GM23248 (cell line): ENCODE measurements at regions not wholly inside any gene's neighbourhood (a gene's known extent, or its start where the extent isn't known, plus 50 kb on each side); places are given as distances from the start of the nearest gene placed in this dataset.
"Not testable (repeated sequence)": the region's sequence is repeated elsewhere in the genome, so short reads cannot be mapped to it uniquely, and the experiment has no call there.

Experiments used
- DNase-seq: peaks from one replicate; pipeline ENCODE4 v3.0.0-alpha.2; 2015
- H2AFZ ChIP-seq: fragments of 200-600 bp; sonication (generic); 2 replicates; pipeline ENCODE4 v1.6.1; 2016; ENCODE audit warnings: antibody characterized with exemption
- H3F3A ChIP-seq: fragments of 200-600 bp; sonication (generic); 2 replicates; pipeline ENCODE4 v1.6.1; 2016; ENCODE audit warnings: mild to moderate bottlenecking, antibody characterized with exemption, mixed run types; ENCODE audit not compliant: insufficient read depth
- H3K27ac ChIP-seq: fragments of 200-600 bp; sonication (generic); 2 replicates; pipeline ENCODE4 v1.5.1; 2016; ENCODE audit warnings: mild to moderate bottlenecking
- H3K27me3 ChIP-seq: fragments of 200-600 bp; sonication (generic); replicated peaks from 2 replicates; pipeline ENCODE4 v1.6.1; 2016; ENCODE audit warnings: mild to moderate bottlenecking; ENCODE audit not compliant: insufficient read depth
- H3K36me3 ChIP-seq: fragments of 200-600 bp; sonication (generic); 2 replicates; pipeline ENCODE4 v1.6.1; 2016; ENCODE audit warnings: low read depth, mild to moderate bottlenecking
- H3K4me1 ChIP-seq: fragments of 200-600 bp; sonication (generic); 2 replicates; pipeline ENCODE4 v1.6.1; 2016; ENCODE audit warnings: mild to moderate bottlenecking; ENCODE audit not compliant: insufficient read depth
- H3K4me2 ChIP-seq: fragments of 200-600 bp; sonication (generic); one replicate; pipeline ENCODE4 v1.6.1; 2016; ENCODE audit warnings: mild to moderate bottlenecking; ENCODE audit not compliant: unreplicated experiment
- H3K4me3 ChIP-seq: fragments of 200-600 bp; sonication (generic); 2 replicates; pipeline ENCODE4 v1.5.1; 2016; ENCODE audit warnings: mild to moderate bottlenecking
- H3K79me2 ChIP-seq: fragments of 200-600 bp; sonication (generic); 2 replicates; pipeline ENCODE4 v1.6.1; 2016; ENCODE audit warnings: mild to moderate bottlenecking; ENCODE audit not compliant: insufficient read depth
- H3K9ac ChIP-seq: fragments of 200-600 bp; sonication (generic); 2 replicates; pipeline ENCODE4 v1.6.1; 2016; ENCODE audit warnings: mild to moderate bottlenecking
- H3K9me2 ChIP-seq: fragments of 200-600 bp; sonication (generic); 2 replicates; pipeline ENCODE4 v1.6.1; 2016; ENCODE audit warnings: mixed run types, mild to moderate bottlenecking, moderate library complexity; ENCODE audit not compliant: insufficient read depth
- H3K9me3 ChIP-seq: fragments of 200-600 bp; sonication (generic); one replicate; pipeline ENCODE4 v1.6.1; 2017; ENCODE audit warnings: low read depth
- H4K20me1 ChIP-seq: fragments of 200-600 bp; sonication (generic); 2 replicates; pipeline ENCODE4 v1.6.0; 2016; ENCODE audit not compliant: insufficient read depth
- EZH2 ChIP-seq: fragments of 200-600 bp; sonication (generic); IDR thresholded peaks from 2 replicates; pipeline ENCODE4 v1.6.1; 2018; ENCODE audit warnings: antibody characterized with exemption, mild to moderate bottlenecking; ENCODE audit not compliant: insufficient read depth, poor library complexity, severe bottlenecking
- EZH2phosphoT487 ChIP-seq: fragments of 200-600 bp; sonication (generic); IDR thresholded peaks from 2 replicates; pipeline ENCODE4 v1.6.1; 2018; ENCODE audit warnings: antibody characterized with exemption, moderate library complexity, mild to moderate bottlenecking, low read depth; ENCODE audit not compliant: insufficient read depth
- WGBS, 2 experiments: methylation state at CpG; one replicate each; pipeline ENCODE4 v1.1.6; 2015 to 2017; ENCODE audit warnings: low lambda C conversion rate in 2 of 2, low coverage in 1 of 2; ENCODE audit errors: missing lambda C conversion rate in 2 of 2; 5-methylcytosine and 5-hydroxymethylcytosine counted together
- in situ Hi-C: fragments of 300-500 bp; cut with MboI; formaldehyde crosslinking; loops from 2 replicates; pipeline ENCODE4 v1.15.0; 2020

DNA sequence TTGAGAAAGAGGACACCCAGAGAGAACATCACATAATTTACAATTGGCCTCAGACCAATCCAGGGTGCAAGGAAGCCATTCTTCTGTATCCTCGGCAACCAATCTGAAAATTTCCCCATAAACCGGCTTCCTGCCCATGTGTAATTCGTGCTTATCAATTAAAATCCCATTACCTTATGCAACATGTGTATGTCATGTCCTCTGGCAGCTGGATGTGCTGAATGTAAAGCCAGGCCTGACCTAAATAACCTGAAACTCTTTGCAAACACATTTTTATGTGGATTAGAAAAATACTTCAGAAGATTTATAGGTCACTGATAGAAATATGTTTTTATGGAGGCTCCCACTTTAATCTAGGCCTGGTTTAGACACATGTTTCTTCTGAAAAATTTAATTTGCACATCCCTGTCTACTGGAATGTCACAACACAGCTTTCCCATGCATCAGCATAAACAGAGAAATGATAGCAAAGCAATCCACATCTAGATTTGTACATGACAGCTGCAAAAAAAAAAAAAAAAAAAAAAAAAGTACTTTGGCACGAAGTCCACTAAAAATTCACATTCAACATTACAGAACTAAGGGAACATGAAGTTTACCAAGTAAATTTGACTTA, 69.4 kb upstream of the SAMSN1 start:
- TF ChIP-seq EZH2 (no peak), EZH2phosphoT487 (no peak)
- Histone ChIP-seq H3K4me3 (no peak overlapping the region), H3K9ac (no peak overlapping the region), H2AFZ (no peak overlapping the region), H3K4me1 (no peaks in the 10 kb centered on the region), H3F3A (no peaks in the 10 kb centered on the region), H3K9me2 (no peaks in the 10 kb centered on the region), H3K79me2 (no peaks in the 10 kb centered on the region), H3K27ac (no peak overlapping the region), H4K20me1 (no peaks in the 10 kb centered on the region), H3K4me2 (no peak overlapping the region), H3K36me3 (no peaks in the 10 kb centered on the region), H3K9me3 (no peaks in the 10 kb centered on the region), H3K27me3 (no peaks in the 10 kb centered on the region)
- no peak for DNase-seq
- WGBS, 2 experiments: 18 to 31% methylated on average over 4 of the region's 4 CpGs
- in situ Hi-C loops: no loop called here

DNA sequence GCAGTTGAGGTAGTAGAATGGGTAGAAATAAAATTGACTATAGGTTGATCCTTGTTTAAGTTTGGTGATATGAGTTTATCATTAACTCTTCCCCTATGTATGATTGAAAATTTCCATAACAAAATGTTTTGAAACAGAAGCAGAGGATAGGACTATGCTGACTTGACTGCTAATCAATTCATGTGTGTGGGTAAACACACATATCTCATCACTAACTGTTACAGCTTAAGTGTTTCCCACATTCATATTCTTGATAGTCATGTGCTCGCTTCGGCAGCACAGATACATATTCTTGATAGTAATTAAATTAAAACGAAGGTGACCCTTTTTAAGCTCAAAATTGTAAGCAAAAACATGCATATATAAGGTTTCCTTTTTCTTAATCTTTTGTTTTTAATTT, 68.2 kb upstream of the SAMSN1 start:
- TF ChIP-seq EZH2phosphoT487 (no peak), EZH2 (no peak)
- H3K4me1 ChIP-seq: no peaks in the 10 kb centered on the region
- in situ Hi-C loops: no loop called here
- H3K9me2 ChIP-seq: no peaks in the 10 kb centered on the region
- WGBS, 2 experiments: 43 to 47% methylated on average over 3 of the region's 3 CpGs
- no peak overlapping the region for H2AFZ ChIP-seq
- no peak for DNase-seq
- H3K9me3 ChIP-seq: no peaks in the 10 kb centered on the region
- H3K9ac ChIP-seq: no peak overlapping the region
- no peak overlapping the region for H3K27ac ChIP-seq
- no peak overlapping the region for H3K4me3 ChIP-seq
- no peaks in the 10 kb centered on the region for H3K27me3 ChIP-seq
- H3K4me2 ChIP-seq: no peak overlapping the region
- no peaks in the 10 kb centered on the region for H3K36me3 ChIP-seq
- H3F3A ChIP-seq: no peaks in the 10 kb centered on the region
- H4K20me1 ChIP-seq: no peaks in the 10 kb centered on the region
- H3K79me2 ChIP-seq: no peaks in the 10 kb centered on the region

DNA sequence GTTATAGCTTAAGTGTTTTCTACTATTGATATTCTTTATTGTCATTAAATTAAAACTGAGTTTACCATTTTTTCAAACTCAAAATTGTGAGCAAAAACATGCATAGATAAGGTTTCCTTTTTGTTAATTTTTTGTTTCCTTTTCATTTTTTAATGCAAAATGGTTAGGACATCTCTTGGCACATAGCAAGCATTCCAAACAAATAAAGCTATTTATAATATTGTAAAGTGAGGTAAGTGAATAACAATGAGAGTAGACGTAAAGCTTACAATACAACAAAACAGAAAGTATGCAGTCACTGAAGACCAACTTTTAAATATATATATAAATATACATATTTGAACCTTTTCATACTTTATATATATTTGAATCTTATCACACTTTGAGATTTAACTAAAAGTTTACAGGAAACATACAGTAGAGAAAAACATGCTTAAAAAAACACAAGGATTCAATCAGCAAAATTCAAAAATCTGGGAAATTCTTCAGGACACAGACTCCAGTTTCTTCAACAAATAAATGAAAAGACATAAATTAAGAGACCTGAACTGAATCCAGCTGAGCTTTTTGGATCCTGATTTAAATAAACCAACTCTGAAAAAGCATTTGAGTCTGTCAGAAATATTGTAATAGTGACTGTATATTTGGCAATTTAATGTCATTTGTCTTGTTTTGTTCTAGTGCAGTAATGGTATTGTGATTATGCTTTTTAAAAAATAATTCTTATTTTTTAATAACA, 67.5 kb upstream of the SAMSN1 start:
- Histone ChIP-seq H4K20me1 (no peaks in the 10 kb centered on the region), H3K79me2 (no peaks in the 10 kb centered on the region), H3K9ac (no peak overlapping the region), H3K27ac (no peak overlapping the region), H3K9me3 (no peaks in the 10 kb centered on the region), H3F3A (no peaks in the 10 kb centered on the region), H3K9me2 (no peaks in the 10 kb centered on the region), H3K27me3 (no peaks in the 10 kb centered on the region), H2AFZ (no peak overlapping the region), H3K4me2 (no peak overlapping the region), H3K4me3 (no peak overlapping the region), H3K36me3 (no peaks in the 10 kb centered on the region), H3K4me1 (no peaks in the 10 kb centered on the region)
- in situ Hi-C loops: no loop called here
- no peak for DNase-seq
- TF ChIP-seq EZH2 (no peak), EZH2phosphoT487 (no peak)
- WGBS, 2 experiments: 3 to 8% methylated on average over 1 of the region's 1 CpG

DNA sequence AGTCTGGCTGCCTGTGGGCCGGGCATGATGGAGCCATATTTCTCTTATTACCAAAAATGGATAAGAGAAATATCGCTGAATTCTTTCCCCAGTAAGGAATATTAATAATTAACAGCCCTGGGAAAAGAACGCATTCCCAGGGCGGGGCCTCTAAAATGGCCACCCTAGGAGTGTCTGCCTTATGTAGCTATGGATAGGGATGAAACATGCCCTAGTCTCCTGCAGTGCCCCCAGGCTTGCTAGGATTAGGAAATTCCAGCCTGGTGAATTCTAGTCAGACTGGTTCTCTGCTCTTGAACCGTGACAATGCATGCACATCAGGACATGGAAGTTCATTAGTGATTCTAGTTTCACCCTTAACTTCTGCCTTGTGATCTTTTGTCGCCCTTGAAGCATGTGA, 64.0 kb upstream of the SAMSN1 start:
- DNase-seq, H3F3A ChIP-seq, H3K79me2 ChIP-seq, H3K4me1 ChIP-seq, H3K27ac ChIP-seq, H3K9me3 ChIP-seq, H3K27me3 ChIP-seq, H3K9ac ChIP-seq, in situ Hi-C loops, H4K20me1 ChIP-seq, H2AFZ ChIP-seq, H3K36me3 ChIP-seq, H3K9me2 ChIP-seq, H3K4me2 ChIP-seq, H3K4me3 ChIP-seq: not testable (repeated sequence)
- WGBS, 2 experiments: 30 to 38% methylated on average over 6 of the region's 6 CpGs

DNA sequence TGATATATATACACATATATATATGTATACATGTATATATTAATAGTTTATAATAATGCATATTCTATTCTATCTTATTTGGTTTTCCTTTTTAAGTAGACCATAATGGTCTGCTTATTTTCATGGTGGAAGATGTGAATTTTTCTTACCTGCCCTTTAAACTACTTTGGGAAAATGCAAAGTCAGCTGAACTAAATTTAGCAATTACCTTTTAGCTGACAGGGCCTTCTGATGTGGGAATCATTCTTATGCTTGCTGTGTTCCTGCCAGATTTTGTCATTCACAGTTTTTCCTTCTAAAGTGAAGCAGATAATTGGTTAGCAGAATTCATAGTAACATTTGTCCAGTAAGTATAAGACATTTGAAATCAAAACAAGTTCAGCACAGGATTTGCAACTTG, 63.2 kb upstream of the SAMSN1 start:
- Histone ChIP-seq H3K27me3 (no peaks in the 10 kb centered on the region), H2AFZ (no peak overlapping the region), H3K9me2 (no peaks in the 10 kb centered on the region), H3K79me2 (no peaks in the 10 kb centered on the region), H3K9me3 (no peaks in the 10 kb centered on the region), H3F3A (no peaks in the 10 kb centered on the region), H3K4me3 (no peak overlapping the region), H3K27ac (no peak overlapping the region), H3K4me2 (no peak overlapping the region), H3K9ac (no peak overlapping the region), H3K36me3 (no peaks in the 10 kb centered on the region), H3K4me1 (no peaks in the 10 kb centered on the region), H4K20me1 (no peaks in the 10 kb centered on the region)
- DNase-seq: no peak
- TF ChIP-seq EZH2phosphoT487: no peak
- TF ChIP-seq EZH2: no peak
- in situ Hi-C loops: no loop called here
